ENCODE measurements at regions not wholly inside any gene's neighbourhood (a gene's known extent, or its start where the extent isn't known, plus 50 kb on each side); places are given as distances from the start of the nearest gene placed in this dataset.

- Histone ChIP-seq H3K4me1 (ENCODE audit: insufficient read depth, low read length) (peaks cover 15% of the 10 kb centered on the region), H3K27me3 (ENCODE audit: insufficient read depth, low read length, poor library complexity, severe bottlenecking) (no peaks in the 10 kb centered on the region), H3K36me3 (ENCODE audit: insufficient read depth, low read length) (no peaks in the 10 kb centered on the region), H3K4me3 (ENCODE audit: low read length) (no peak overlapping the region), H3K27ac (ENCODE audit: low read depth, low read length) (no peak overlapping the region), H3K9me3 (ENCODE audit: low read length) (no peaks in the 10 kb centered on the region)
- Mint-ChIP-seq H3K27me3 (peaks cover 3 to 4% of the 10 kb centered on the region in 2 donors), H3K36me3 (no peaks in the 10 kb centered on the region), H3K4me1 (peaks cover 16 to 30% (median 26%) of the 10 kb centered on the region in 3 donors), H3K9me3 (no peaks in the 10 kb centered on the region), H3K4me3 (peak overlapping the region in 3 of 7 donors; percentile 26 to 40 (median 35)), H3K27ac (no peak overlapping the region)
- no peak for DNase-seq
- POLR2A ChIA-PET: interaction anchor here (1.0 kb wide), 1 partner anchor 12 kb away, joined by 6 read pairs; no protein-coding TSS in a partner anchor
- CTCF ChIA-PET: interaction anchor here (1.5 kb wide), 1 partner anchor 10 kb away, joined by 3 read pairs; no protein-coding TSS in a partner anchor
Observed at GRCh38 chr2:134019871-134020270, 234.0 kb upstream of the MGAT5 start.

GRCh38 chr2:134020608-134021007 lies 233.3 kb upstream of the MGAT5 start:
- POLR2A ChIA-PET: interaction anchor here (1.0 kb wide), 1 partner anchor 13 kb away, joined by 6 read pairs; no protein-coding TSS in a partner anchor
- H3K4me1 Mint-ChIP-seq: peaks cover 16 to 30% (median 26%) of the 10 kb centered on the region in 3 donors
- H3K27me3 ChIP-seq (ENCODE audit: insufficient read depth, low read length, poor library complexity, severe bottlenecking): no peaks in the 10 kb centered on the region
- H3K9me3 ChIP-seq (ENCODE audit: low read length): no peaks in the 10 kb centered on the region
- CTCF ChIA-PET: no interaction called here
- H3K4me3 ChIP-seq (ENCODE audit: low read length): no peak overlapping the region
- peaks cover 15% of the 10 kb centered on the region for H3K4me1 ChIP-seq (ENCODE audit: insufficient read depth, low read length)
- peaks cover 3 to 5% of the 10 kb centered on the region in 2 donors for H3K27me3 Mint-ChIP-seq
- H3K9me3 Mint-ChIP-seq: no peaks in the 10 kb centered on the region
- H3K4me3 Mint-ChIP-seq: peak overlapping the region in 6 of 7 donors; percentile 23 to 81 (median 38)
- H3K36me3 Mint-ChIP-seq: no peaks in the 10 kb centered on the region
- H3K36me3 ChIP-seq (ENCODE audit: insufficient read depth, low read length): no peaks in the 10 kb centered on the region
- H3K27ac Mint-ChIP-seq: peak overlapping the region in 1 of 8 donors; percentile 4
- peak in 1 of 5 donors; percentile 23 for DNase-seq
- no peak overlapping the region for H3K27ac ChIP-seq (ENCODE audit: low read depth, low read length)

GRCh38 chr2:134021830-134022524 lies 231.9 kb upstream of the MGAT5 start:
- Histone ChIP-seq H3K36me3 (ENCODE audit: insufficient read depth, low read length) (no peaks in the 10 kb centered on the region), H3K9me3 (ENCODE audit: low read length) (no peaks in the 10 kb centered on the region), H3K27me3 (ENCODE audit: insufficient read depth, low read length, poor library complexity, severe bottlenecking) (no peaks in the 10 kb centered on the region), H3K27ac (ENCODE audit: low read depth, low read length) (no peak overlapping the region), H3K4me3 (ENCODE audit: low read length) (no peak overlapping the region), H3K4me1 (ENCODE audit: insufficient read depth, low read length) (peaks cover 15% of the 10 kb centered on the region)
- Mint-ChIP-seq H3K27me3 (peaks cover 9 to 13% of the 10 kb centered on the region in 2 donors), H3K9me3 (no peaks in the 10 kb centered on the region), H3K36me3 (no peaks in the 10 kb centered on the region), H3K27ac (no peak overlapping the region), H3K4me3 (no peak overlapping the region), H3K4me1 (peaks cover 16 to 30% (median 26%) of the 10 kb centered on the region in 3 donors)
- DNase-seq: no peak
- ChIA-PET POLR2A (no interaction called here), CTCF (no interaction called here)

- Histone ChIP-seq H3K4me1 (ENCODE audit: insufficient read depth, low read length) (peaks cover 15% of the 10 kb centered on the region), H3K27ac (ENCODE audit: low read depth, low read length) (no peak overlapping the region), H3K4me3 (ENCODE audit: low read length) (no peak overlapping the region), H3K9me3 (ENCODE audit: low read length) (no peaks in the 10 kb centered on the region), H3K36me3 (ENCODE audit: insufficient read depth, low read length) (no peaks in the 10 kb centered on the region), H3K27me3 (ENCODE audit: insufficient read depth, low read length, poor library complexity, severe bottlenecking) (no peaks in the 10 kb centered on the region)
- Mint-ChIP-seq H3K27ac (no peak overlapping the region), H3K27me3 (peaks cover 12 to 27% of the 10 kb centered on the region in 2 donors), H3K36me3 (no peaks in the 10 kb centered on the region), H3K4me1 (peaks cover 16 to 34% (median 29%) of the 10 kb centered on the region in 3 donors), H3K4me3 (no peak overlapping the region), H3K9me3 (no peaks in the 10 kb centered on the region)
- no peak for DNase-seq
- ChIA-PET CTCF (no interaction called here), POLR2A (no interaction called here)
Observed at GRCh38 chr2:134023854-134024253, 230.0 kb upstream of the MGAT5 start.

GRCh38 chr2:134027980-134028379 lies 225.9 kb upstream of the MGAT5 start:
- Mint-ChIP-seq H3K4me1 (peaks cover 0 to 4% (median 3%) of the 10 kb centered on the region in 3 donors), H3K36me3 (no peaks in the 10 kb centered on the region), H3K9me3 (no peaks in the 10 kb centered on the region), H3K4me3 (no peak overlapping the region), H3K27ac (no peak overlapping the region), H3K27me3 (peaks cover 18 to 49% of the 10 kb centered on the region in 2 donors)
- H3K27ac ChIP-seq (ENCODE audit: low read depth, low read length): no peak overlapping the region
- H3K27me3 ChIP-seq (ENCODE audit: insufficient read depth, low read length, poor library complexity, severe bottlenecking): no peaks in the 10 kb centered on the region
- CTCF ChIA-PET: no interaction called here
- POLR2A ChIA-PET: no interaction called here
- no peaks in the 10 kb centered on the region for H3K36me3 ChIP-seq (ENCODE audit: insufficient read depth, low read length)
- no peaks in the 10 kb centered on the region for H3K9me3 ChIP-seq (ENCODE audit: low read length)
- no peak for DNase-seq
- H3K4me3 ChIP-seq (ENCODE audit: low read length): no peak overlapping the region
- H3K4me1 ChIP-seq (ENCODE audit: insufficient read depth, low read length): no peaks in the 10 kb centered on the region

- no peaks in the 10 kb centered on the region for H3K36me3 ChIP-seq (ENCODE audit: insufficient read depth, low read length)
- Mint-ChIP-seq H3K36me3 (no peaks in the 10 kb centered on the region), H3K9me3 (no peaks in the 10 kb centered on the region), H3K4me1 (peaks cover 0 to 4% (median 3%) of the 10 kb centered on the region in 3 donors), H3K4me3 (no peak overlapping the region), H3K27ac (no peak overlapping the region), H3K27me3 (peaks cover 15 to 51% of the 10 kb centered on the region in 2 donors)
- H3K27me3 ChIP-seq (ENCODE audit: insufficient read depth, low read length, poor library complexity, severe bottlenecking): no peaks in the 10 kb centered on the region
- H3K9me3 ChIP-seq (ENCODE audit: low read length): no peaks in the 10 kb centered on the region
- H3K4me3 ChIP-seq (ENCODE audit: low read length): no peak overlapping the region
- no peak overlapping the region for H3K27ac ChIP-seq (ENCODE audit: low read depth, low read length)
- no peaks in the 10 kb centered on the region for H3K4me1 ChIP-seq (ENCODE audit: insufficient read depth, low read length)
- no peak for DNase-seq
- ChIA-PET CTCF (no interaction called here), POLR2A (no interaction called here)
Observed at GRCh38 chr2:134029418-134029817, 224.5 kb upstream of the MGAT5 start.

- H3K4me1 ChIP-seq (ENCODE audit: insufficient read depth, low read length): no peaks in the 10 kb centered on the region
- Mint-ChIP-seq H3K4me1 (peaks cover 0 to 4% (median 3%) of the 10 kb centered on the region in 3 donors), H3K27me3 (peaks cover 13 to 51% of the 10 kb centered on the region in 2 donors), H3K9me3 (no peaks in the 10 kb centered on the region), H3K4me3 (no peak overlapping the region), H3K27ac (no peak overlapping the region), H3K36me3 (peaks cover 0 to 4% (median 0%) of the 10 kb centered on the region in 3 donors)
- no peaks in the 10 kb centered on the region for H3K27me3 ChIP-seq (ENCODE audit: insufficient read depth, low read length, poor library complexity, severe bottlenecking)
- no peak for DNase-seq
- H3K36me3 ChIP-seq (ENCODE audit: insufficient read depth, low read length): no peaks in the 10 kb centered on the region
- no peak overlapping the region for H3K4me3 ChIP-seq (ENCODE audit: low read length)
- no peak overlapping the region for H3K27ac ChIP-seq (ENCODE audit: low read depth, low read length)
- ChIA-PET CTCF (no interaction called here), POLR2A (no interaction called here)
- no peaks in the 10 kb centered on the region for H3K9me3 ChIP-seq (ENCODE audit: low read length)
Observed at GRCh38 chr2:134031539-134031938, 222.3 kb upstream of the MGAT5 start.

GRCh38 chr2:134035605-134036370 lies 218.1 kb upstream of the MGAT5 start:
- H3K4me1 Mint-ChIP-seq: peaks cover 6 to 14% (median 8%) of the 10 kb centered on the region in 3 donors
- H3K4me3 ChIP-seq (ENCODE audit: low read length): no peak overlapping the region
- POLR2A ChIA-PET: no interaction called here
- no peak overlapping the region for H3K27ac Mint-ChIP-seq
- H3K9me3 ChIP-seq (ENCODE audit: low read length): no peaks in the 10 kb centered on the region
- no peak overlapping the region for H3K4me3 Mint-ChIP-seq
- no peak overlapping the region for H3K27ac ChIP-seq (ENCODE audit: low read depth, low read length)
- peaks cover 0 to 7% (median 4%) of the 10 kb centered on the region in 3 donors for H3K36me3 Mint-ChIP-seq
- no peaks in the 10 kb centered on the region for H3K36me3 ChIP-seq (ENCODE audit: insufficient read depth, low read length)
- peaks cover 4 to 28% of the 10 kb centered on the region in 2 donors for H3K27me3 Mint-ChIP-seq
- H3K4me1 ChIP-seq (ENCODE audit: insufficient read depth, low read length): no peaks in the 10 kb centered on the region
- H3K27me3 ChIP-seq (ENCODE audit: insufficient read depth, low read length, poor library complexity, severe bottlenecking): no peaks in the 10 kb centered on the region
- H3K9me3 Mint-ChIP-seq: peaks cover 4 to 7% (median 4%) of the 10 kb centered on the region in 5 donors
- CTCF ChIA-PET: no interaction called here
- no peak for DNase-seq
